Choroid plexus epithelial cell (primary cell): ENCODE measurements at regions not wholly inside any gene's neighbourhood (a gene's known extent, or its start where the extent isn't known, plus 50 kb on each side); places are given as distances from the start of the nearest gene placed in this dataset.

Experiments
- DNase-seq: peaks from one replicate; pipeline ENCODE4 v3.0.0-alpha.2; 2010; ENCODE audit warnings: low read depth
- H3K4me3 ChIP-seq: 2 replicates; pipeline ENCODE4 v1.5.1; 2011; ENCODE audit warnings: low read depth, mild to moderate bottlenecking, control low read depth, low read length, moderate library complexity
- CTCF ChIP-seq: conservative IDR thresholded peaks from 2 replicates; pipeline ENCODE4 v1.5.1; 2011; ENCODE audit warnings: low read depth, mild to moderate bottlenecking, control low read depth, inconsistent platforms, low read length, moderate library complexity

GRCh38 chr7:4436361-4436895 is 245.7 kb upstream of the FOXK1 start:
- no peak for DNase-seq
- no peak overlapping the region for H3K4me3 ChIP-seq
- TF ChIP-seq CTCF = no peak

GRCh38 chr7:4436936-4437335 is 245.2 kb upstream of the FOXK1 start:
- no peak for TF ChIP-seq CTCF
- no peak for DNase-seq
- H3K4me3 ChIP-seq = no peak overlapping the region

GRCh38 chr7:4437916-4438315 is 244.2 kb upstream of the FOXK1 start:
- DNase-seq = no peak
- H3K4me3 ChIP-seq = no peak overlapping the region
- no peak for TF ChIP-seq CTCF

- DNase-seq = no peak
- no peak overlapping the region for H3K4me3 ChIP-seq
- no peak for TF ChIP-seq CTCF
These were observed 243.3 kb upstream of the FOXK1 start for GRCh38 chr7:4438723-4439245.

- no peak overlapping the region for H3K4me3 ChIP-seq
- DNase-seq = no peak
- TF ChIP-seq CTCF = no peak
These were observed 242.7 kb upstream of the FOXK1 start for GRCh38 chr7:4439444-4439843.

- H3K4me3 ChIP-seq = no peak overlapping the region
- DNase-seq = no peak
- no peak for TF ChIP-seq CTCF
These were observed 238.0 kb upstream of the FOXK1 start for GRCh38 chr7:4444106-4444505.

GRCh38 chr7:4445777-4446176 is 236.3 kb upstream of the FOXK1 start:
- no peak for DNase-seq
- TF ChIP-seq CTCF = no peak
- H3K4me3 ChIP-seq = no peak overlapping the region
